ENCODE measurements at regions not wholly inside any gene's neighbourhood (a gene's known extent, or its start where the extent isn't known, plus 50 kb on each side); places are given as distances from the start of the nearest gene placed in this dataset.
"Not testable (repeated sequence)": the region's sequence is repeated elsewhere in the genome, so short reads cannot be mapped to it uniquely, and the experiment has no call there.

- no peak for DNase-seq
Observed at GRCh38 chr3:78163379-78163778, 1123.5 kb downstream of the ROBO2 start.

- DNase-seq: no peak
Observed at GRCh38 chr3:78165876-78166275, 1126.0 kb downstream of the ROBO2 start.

- DNase-seq: no peak
Observed at GRCh38 chr3:78174821-78175220, 1134.9 kb downstream of the ROBO2 start.

- DNase-seq: no peak
Observed at GRCh38 chr3:78176869-78177268, 1137.0 kb downstream of the ROBO2 start.

- no peak for DNase-seq
Observed at GRCh38 chr3:78177780-78178179, 1137.9 kb downstream of the ROBO2 start.

GRCh38 chr3:78178209-78178608, 1138.3 kb downstream of the ROBO2 start:
- no peak for DNase-seq

- DNase-seq: no peak
Observed at GRCh38 chr3:78178740-78179363, 1139.0 kb downstream of the ROBO2 start.

- peak; percentile 1 for DNase-seq
Observed at GRCh38 chr3:78183906-78184599, 1144.2 kb downstream of the ROBO2 start.

- no peak for DNase-seq
Observed at GRCh38 chr3:78186404-78186803, 1146.5 kb downstream of the ROBO2 start.

- DNase-seq: no peak
Observed at GRCh38 chr3:78201091-78201490, 1161.2 kb downstream of the ROBO2 start.

GRCh38 chr3:78204977-78205376, 1165.1 kb downstream of the ROBO2 start:
- no peak for DNase-seq

GRCh38 chr3:78221300-78221699, 1181.4 kb downstream of the ROBO2 start:
- DNase-seq: no peak

GRCh38 chr3:78221796-78222195, 1181.9 kb downstream of the ROBO2 start:
- DNase-seq: no peak

GRCh38 chr3:78235841-78236240, 1195.9 kb downstream of the ROBO2 start:
- no peak for DNase-seq

GRCh38 chr3:78238811-78239210, 1198.9 kb downstream of the ROBO2 start:
- no peak for DNase-seq

GRCh38 chr3:78242724-78243123, 1202.8 kb downstream of the ROBO2 start:
- no peak for DNase-seq

GRCh38 chr3:78244136-78244535, 1204.2 kb downstream of the ROBO2 start:
- DNase-seq: no peak

- no peak for DNase-seq
Observed at GRCh38 chr3:78249294-78249693, 1209.4 kb downstream of the ROBO2 start.

GRCh38 chr3:78253860-78254259, 1214.0 kb downstream of the ROBO2 start:
- no peak for DNase-seq

- DNase-seq: no peak
Observed at GRCh38 chr3:78255403-78255802, 1215.5 kb downstream of the ROBO2 start.

- DNase-seq: no peak
Observed at GRCh38 chr3:78256123-78256522, 1216.2 kb downstream of the ROBO2 start.

- DNase-seq: no peak
Observed at GRCh38 chr3:78257951-78258530, 1218.1 kb downstream of the ROBO2 start.

- DNase-seq: no peak
Observed at GRCh38 chr3:78258798-78259197, 1218.9 kb downstream of the ROBO2 start.

GRCh38 chr3:78260388-78260787, 1220.5 kb downstream of the ROBO2 start:
- no peak for DNase-seq

GRCh38 chr3:78266550-78266949, 1226.7 kb downstream of the ROBO2 start:
- not testable (repeated sequence) for DNase-seq

Measured in NCI-H2029 treated with DMSO at 0.1 percent for 48 hours (cell line).